ENCODE measurements at regions not wholly inside any gene's neighbourhood (a gene's known extent, or its start where the extent isn't known, plus 50 kb on each side); places are given as distances from the start of the nearest gene placed in this dataset.

DNA sequence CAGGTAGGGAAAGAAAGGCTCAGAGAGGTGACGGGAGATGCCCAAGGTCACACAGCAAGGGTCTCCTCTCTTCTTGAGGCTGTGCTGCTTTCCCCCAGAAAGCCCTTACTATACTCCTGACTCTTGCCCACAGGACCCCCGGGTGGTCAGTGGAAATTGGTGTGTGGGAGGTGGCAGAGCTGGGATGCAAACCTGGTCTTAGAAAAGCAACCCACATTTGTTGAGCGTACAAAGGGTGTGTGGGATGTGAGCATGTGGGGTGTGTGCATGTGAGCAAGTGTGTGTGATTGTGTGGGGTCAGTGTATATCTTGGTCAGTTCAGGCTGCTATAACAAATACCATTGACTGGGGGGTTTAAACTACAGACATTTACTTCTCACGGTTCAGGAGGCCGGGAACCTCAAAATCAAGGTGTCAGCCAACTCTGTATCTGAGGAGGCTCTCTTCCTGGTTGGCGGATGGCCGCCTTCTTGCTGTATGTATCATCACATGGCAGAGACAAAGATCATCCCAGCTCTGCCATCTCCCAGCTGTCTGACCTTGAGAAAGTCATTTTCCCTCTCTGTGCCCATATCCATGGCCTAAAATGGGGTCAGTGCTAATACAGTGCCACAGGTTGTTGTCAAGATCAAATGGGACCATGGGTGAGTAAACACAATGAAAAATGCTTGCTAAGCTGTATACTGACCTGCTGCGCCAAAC lies 268.5 kb downstream of the PTPRU start:
- Mint-ChIP-seq H3K4me3 (no peak overlapping the region), H3K27ac (no peak overlapping the region), H3K9me3 (no peaks in the 10 kb centered on the region), H3K27me3 (ENCODE audit: insufficient read depth) (peaks cover 12% of the 10 kb centered on the region), H3K36me3 (ENCODE audit: low read depth) (no peaks in the 10 kb centered on the region), H3K4me1 (ENCODE audit: low read depth) (no peaks in the 10 kb centered on the region)
- no peak for DNase-seq (ENCODE audit: low spot score)
- intact Hi-C loops (cut with micrococcal nuclease), result no loop called here

DNA sequence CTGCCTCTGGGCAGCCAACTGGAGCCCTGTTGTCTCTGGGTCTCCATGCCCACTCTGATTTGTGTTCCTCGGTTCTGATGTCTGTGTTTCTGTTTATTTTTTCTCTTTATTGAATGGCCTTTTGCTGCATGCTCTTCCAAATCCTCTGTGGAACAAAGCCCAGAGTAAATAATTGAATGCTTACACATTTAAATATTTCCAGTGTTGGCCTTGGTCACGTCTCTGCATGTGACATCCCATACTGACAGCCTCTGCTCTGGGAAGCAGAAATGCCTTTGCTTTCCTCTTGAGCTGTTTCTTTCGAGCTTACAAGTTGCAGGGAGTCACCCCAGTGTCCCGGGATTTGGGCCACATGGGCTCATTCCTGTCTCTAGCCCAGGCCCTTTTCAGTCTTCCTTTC lies 267.9 kb downstream of the PTPRU start:
- H3K9me3 Mint-ChIP-seq, result no peaks in the 10 kb centered on the region
- no peak for DNase-seq (ENCODE audit: low spot score)
- H3K4me3 Mint-ChIP-seq, result no peak overlapping the region
- H3K27ac Mint-ChIP-seq, result no peak overlapping the region
- no peaks in the 10 kb centered on the region for H3K36me3 Mint-ChIP-seq (ENCODE audit: low read depth)
- no peaks in the 10 kb centered on the region for H3K4me1 Mint-ChIP-seq (ENCODE audit: low read depth)
- H3K27me3 Mint-ChIP-seq (ENCODE audit: insufficient read depth), result peaks cover 13% of the 10 kb centered on the region
- intact Hi-C loops (cut with micrococcal nuclease), result no loop called here

GRCh38 chr1:29502911-29503840 lies 266.9 kb downstream of the PTPRU start:
- Mint-ChIP-seq H3K4me3 (no peak overlapping the region), H3K36me3 (ENCODE audit: low read depth) (no peaks in the 10 kb centered on the region), H3K9me3 (no peaks in the 10 kb centered on the region), H3K4me1 (ENCODE audit: low read depth) (no peaks in the 10 kb centered on the region), H3K27ac (no peak overlapping the region), H3K27me3 (ENCODE audit: insufficient read depth) (peaks cover 8% of the 10 kb centered on the region)
- no peak for DNase-seq (ENCODE audit: low spot score)
- intact Hi-C loops (cut with micrococcal nuclease), result no loop called here

GRCh38 chr1:29502225-29502910 lies 266.0 kb downstream of the PTPRU start:
- Mint-ChIP-seq H3K9me3 (no peaks in the 10 kb centered on the region), H3K4me3 (no peak overlapping the region), H3K4me1 (ENCODE audit: low read depth) (no peaks in the 10 kb centered on the region), H3K36me3 (ENCODE audit: low read depth) (no peaks in the 10 kb centered on the region), H3K27ac (no peak overlapping the region), H3K27me3 (ENCODE audit: insufficient read depth) (peaks cover 7% of the 10 kb centered on the region)
- intact Hi-C loops (cut with micrococcal nuclease), result no loop called here
- DNase-seq (ENCODE audit: low spot score), result no peak

DNA sequence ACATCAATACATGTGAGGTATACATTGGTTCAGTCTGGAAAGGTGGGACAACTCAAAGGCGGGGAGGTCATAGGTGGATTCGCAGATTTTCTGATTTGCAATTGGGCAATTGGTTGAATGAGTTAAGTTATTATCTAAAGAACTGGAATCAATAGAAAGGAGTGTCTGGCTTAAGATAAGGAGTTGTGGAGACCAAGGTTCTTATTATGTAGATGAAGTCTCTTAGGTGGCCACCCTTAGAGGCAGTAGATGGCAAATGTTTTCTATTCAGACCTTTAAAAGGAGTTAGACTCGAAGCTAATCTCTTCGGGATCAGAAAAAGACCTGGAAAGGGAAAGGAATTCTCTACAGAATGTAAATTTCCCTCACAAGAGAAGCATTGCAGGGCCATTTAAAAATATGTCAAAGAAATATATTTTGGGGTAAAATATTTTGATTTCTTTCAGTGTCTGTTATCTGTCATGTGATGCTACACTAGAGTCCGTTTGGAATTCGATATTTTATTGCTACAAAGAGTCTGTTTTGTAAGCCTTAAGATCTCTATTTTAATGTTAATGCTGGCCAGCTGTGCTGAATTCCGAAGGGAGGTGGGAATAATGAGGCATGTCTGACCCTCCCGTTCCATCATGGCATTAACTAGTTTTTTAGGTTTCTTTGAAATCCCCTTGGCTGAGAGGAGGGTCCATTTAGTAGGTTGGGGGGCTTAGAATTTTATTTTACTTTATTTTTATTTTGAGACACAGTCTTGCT lies 265.1 kb downstream of the PTPRU start:
- no peak for DNase-seq (ENCODE audit: low spot score)
- Mint-ChIP-seq H3K9me3 (no peaks in the 10 kb centered on the region), H3K4me3 (no peak overlapping the region), H3K27me3 (ENCODE audit: insufficient read depth) (peaks cover 7% of the 10 kb centered on the region), H3K36me3 (ENCODE audit: low read depth) (no peaks in the 10 kb centered on the region), H3K27ac (no peak overlapping the region), H3K4me1 (ENCODE audit: low read depth) (no peaks in the 10 kb centered on the region)
- intact Hi-C loops (cut with micrococcal nuclease), result no loop called here

DNA sequence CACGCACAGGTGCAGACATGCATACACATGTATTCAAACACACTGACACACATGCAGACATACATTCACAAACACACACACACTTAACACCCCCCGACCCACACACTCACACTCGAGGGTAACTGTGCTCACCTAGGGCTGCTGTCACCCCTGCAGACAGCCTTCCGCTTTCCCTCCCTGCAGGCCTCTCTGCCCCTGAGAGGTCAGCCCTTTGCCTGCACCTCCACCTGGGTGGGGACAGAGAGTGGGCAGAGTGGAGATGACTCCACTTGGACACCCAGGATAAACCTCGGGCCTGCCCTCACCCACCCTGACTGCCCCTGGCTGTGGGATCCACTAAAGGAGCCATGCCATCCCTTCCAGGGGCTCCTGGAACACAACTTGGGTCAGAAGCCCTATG lies 264.3 kb downstream of the PTPRU start:
- Mint-ChIP-seq H3K9me3 (no peaks in the 10 kb centered on the region), H3K4me3 (no peak overlapping the region), H3K4me1 (ENCODE audit: low read depth) (no peaks in the 10 kb centered on the region), H3K27me3 (ENCODE audit: insufficient read depth) (peaks cover 7% of the 10 kb centered on the region), H3K36me3 (ENCODE audit: low read depth) (no peaks in the 10 kb centered on the region), H3K27ac (no peak overlapping the region)
- DNase-seq (ENCODE audit: low spot score), result no peak
- intact Hi-C loops (cut with micrococcal nuclease), result no loop called here

- intact Hi-C loops (cut with micrococcal nuclease), result no loop called here
- Mint-ChIP-seq H3K27ac (no peak overlapping the region), H3K4me3 (no peak overlapping the region), H3K9me3 (no peaks in the 10 kb centered on the region), H3K4me1 (ENCODE audit: low read depth) (no peaks in the 10 kb centered on the region), H3K36me3 (ENCODE audit: low read depth) (no peaks in the 10 kb centered on the region), H3K27me3 (ENCODE audit: insufficient read depth) (peaks cover 7% of the 10 kb centered on the region)
- DNase-seq (ENCODE audit: low spot score), result no peak
These were observed 263.7 kb downstream of the PTPRU start for GRCh38 chr1:29500041-29500440.

- DNase-seq (ENCODE audit: low spot score), result no peak
These were observed 262.9 kb downstream of the PTPRU start for GRCh38 chr1:29499104-29499650.

GRCh38 chr1:29498126-29499103 lies 262.1 kb downstream of the PTPRU start:
- H3K27ac Mint-ChIP-seq, result no peak overlapping the region
- intact Hi-C loops (cut with micrococcal nuclease), result no loop called here
- no peak for DNase-seq (ENCODE audit: low spot score)
- no peak overlapping the region for H3K4me3 Mint-ChIP-seq
- peaks cover 8% of the 10 kb centered on the region for H3K27me3 Mint-ChIP-seq (ENCODE audit: insufficient read depth)
- H3K36me3 Mint-ChIP-seq (ENCODE audit: low read depth), result no peaks in the 10 kb centered on the region
- H3K4me1 Mint-ChIP-seq (ENCODE audit: low read depth), result no peaks in the 10 kb centered on the region
- H3K9me3 Mint-ChIP-seq, result no peaks in the 10 kb centered on the region

More at GRCh38 chr1:29499104-29499650, 262.9 kb downstream of the PTPRU start:
- Mint-ChIP-seq H3K4me1 (ENCODE audit: low read depth) (no peaks in the 10 kb centered on the region), H3K4me3 (no peak overlapping the region), H3K9me3 (no peaks in the 10 kb centered on the region), H3K27me3 (ENCODE audit: insufficient read depth) (peaks cover 9% of the 10 kb centered on the region), H3K36me3 (ENCODE audit: low read depth) (no peaks in the 10 kb centered on the region), H3K27ac (no peak overlapping the region)
- intact Hi-C loops (cut with micrococcal nuclease), result no loop called here

GRCh38 chr1:29497395-29498125 lies 261.2 kb downstream of the PTPRU start:
- DNase-seq (ENCODE audit: low spot score), result no peak
- intact Hi-C loops (cut with micrococcal nuclease), result no loop called here
- H3K9me3 Mint-ChIP-seq, result no peaks in the 10 kb centered on the region
- peaks cover 8% of the 10 kb centered on the region for H3K27me3 Mint-ChIP-seq (ENCODE audit: insufficient read depth)
- H3K27ac Mint-ChIP-seq, result no peak overlapping the region
- H3K4me1 Mint-ChIP-seq (ENCODE audit: low read depth), result no peaks in the 10 kb centered on the region
- H3K36me3 Mint-ChIP-seq (ENCODE audit: low read depth), result no peaks in the 10 kb centered on the region
- no peak overlapping the region for H3K4me3 Mint-ChIP-seq

- intact Hi-C loops (cut with micrococcal nuclease), result no loop called here
- Mint-ChIP-seq H3K9me3 (no peaks in the 10 kb centered on the region), H3K27ac (no peak overlapping the region), H3K4me3 (no peak overlapping the region), H3K27me3 (ENCODE audit: insufficient read depth) (peaks cover 8% of the 10 kb centered on the region), H3K4me1 (ENCODE audit: low read depth) (no peaks in the 10 kb centered on the region), H3K36me3 (ENCODE audit: low read depth) (no peaks in the 10 kb centered on the region)
- DNase-seq (ENCODE audit: low spot score), result no peak
These were observed 260.4 kb downstream of the PTPRU start for GRCh38 chr1:29496701-29497100.

All from activated T-helper 1 cell treated with anti-CD3 and anti-CD28 coated beads, Interleukin-12 subunit alpha, Interleukin-12 subunit beta, Interleukin-2, Interleukin-4 antibody, amounts not matched to agents 30 ng/mL and 10 ng/mL and 1 ng/mL, durations not matched to agents 14 hours and 24 hours and 36 hours (primary cell).